ENCODE measurements at regions not wholly inside any gene's neighbourhood (a gene's known extent, or its start where the extent isn't known, plus 50 kb on each side); places are given as distances from the start of the nearest gene placed in this dataset.

DNA sequence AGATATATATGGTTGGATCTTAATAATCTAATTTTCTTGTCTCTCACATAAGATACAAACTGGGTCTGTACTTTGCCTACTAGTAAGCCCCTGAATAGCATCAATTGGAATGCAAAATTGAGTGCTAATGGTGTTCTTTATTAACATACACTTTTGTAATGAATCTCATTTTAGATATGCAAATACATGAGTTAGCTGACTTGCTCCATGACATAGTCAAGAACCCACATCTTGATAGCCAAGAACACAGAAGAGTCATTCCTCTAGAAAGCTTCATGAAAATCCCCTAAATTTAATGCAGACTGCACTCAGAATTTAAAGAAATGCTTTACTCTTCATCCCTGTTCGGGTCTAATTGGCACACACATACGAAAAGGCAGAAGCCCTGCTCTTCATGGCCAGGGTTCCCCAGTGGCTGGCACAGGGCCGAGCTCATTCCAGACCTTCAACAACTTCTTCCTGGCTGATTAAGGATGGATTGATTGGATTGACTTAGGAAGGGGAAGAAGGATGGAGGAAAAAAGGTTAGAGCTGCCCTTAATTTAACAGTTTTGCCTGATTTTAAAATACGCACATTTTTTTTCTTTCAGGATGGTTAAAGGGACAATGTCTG, 431.1 kb upstream of the KLF6 start:
- FAIRE-seq (no peak), DNase-seq (ENCODE audit: low read depth, low spot score) (no peak)
- Histone ChIP-seq H3K4me3 (replicated peaks in 1 of 3; ENCODE audit: insufficient read depth in 1 of 3, low read depth in 1 of 3, low read length in 3 of 3) (no peak overlapping the region), H4K20me1 (replicated peaks; ENCODE audit: control insufficient read depth, extremely low read depth, insufficient read depth, low read length) (no peaks in the 10 kb centered on the region), H3K27me3 (ENCODE audit: control insufficient read depth in 2 of 2, insufficient read depth in 2 of 2, low read length in 2 of 2) (no peaks in the 10 kb centered on the region), H3K9me1 (replicated peaks; ENCODE audit: control insufficient read depth, extremely low read depth, insufficient read depth, low read length) (no peaks in the 10 kb centered on the region), H3K79me2 (ENCODE audit: control insufficient read depth, insufficient read depth, low read length) (no peaks in the 10 kb centered on the region), H3K9me3 (replicated peaks; ENCODE audit: control insufficient read depth, insufficient read depth, low read length) (no peaks in the 10 kb centered on the region), H2AFZ (ENCODE audit: low read depth, low read length) (no peak overlapping the region), H3K9ac (replicated peaks; ENCODE audit: extremely low read depth, insufficient read depth, low read length) (no peak overlapping the region), H3K4me2 (ENCODE audit: insufficient read depth, low read length) (no peak overlapping the region), H3K27ac (ENCODE audit: insufficient read depth, low read depth, low read length) (no peak overlapping the region), H3K36me3 (ENCODE audit: control insufficient read depth in 2 of 2, extremely low read depth in 1 of 2, insufficient read depth in 2 of 2, low read length in 2 of 2) (no peaks in the 10 kb centered on the region), H3K4me1 (ENCODE audit: control insufficient read depth, extremely low read depth, insufficient read depth, low read length) (peaks cover 7% of the 10 kb centered on the region)
- BruUV-seq (replicated peaks) = no TSS peak
- POLR2A ChIA-PET = no interaction called here
- intact Hi-C loops (cut with micrococcal nuclease) = no loop called here
- dilution Hi-C loops (cut with MboI; ENCODE audit: extremely low pct_ligation_motif_present, low sequenced_read_pairs) = no loop called here
- CTCF ChIA-PET = interaction anchor here (1.7 kb wide), 1 partner anchor 18 kb away, joined by 4 read pairs; no protein-coding TSS in a partner anchor
- no peak for TF ChIP-seq FOS (IDR thresholded peaks at IDR 0.05; ENCODE audit: borderline replicate concordance, insufficient read depth, low read length)
- TF ChIP-seq JUN (IDR thresholded peaks at IDR 0.05; ENCODE audit: borderline replicate concordance, insufficient read depth, insufficient read length, low read depth) = no peak
- no peak for TF ChIP-seq EZH2 (IDR thresholded peaks at IDR 0.05; ENCODE audit: borderline replicate concordance, low read depth, low read length, severe bottlenecking)
- no peak for TF ChIP-seq POLR2A (IDR thresholded peaks at IDR 0.05; ENCODE audit: low read depth, low read length)
- no peak for TF ChIP-seq GATA2 (IDR thresholded peaks at IDR 0.05; ENCODE audit: insufficient read depth, insufficient read length, low read depth, low read length)
- TF ChIP-seq MYC (IDR thresholded peaks at IDR 0.05; ENCODE audit: low read depth, low read length) = no peak
- TF ChIP-seq, protein P1, sequence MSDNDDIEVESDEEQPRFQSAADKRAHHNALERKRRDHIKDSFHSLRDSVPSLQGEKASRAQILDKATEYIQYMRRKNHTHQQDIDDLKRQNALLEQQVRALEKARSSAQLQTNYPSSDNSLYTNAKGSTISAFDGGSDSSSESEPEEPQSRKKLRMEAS (IDR thresholded peaks at IDR 0.05; ENCODE audit: insufficient read depth, insufficient read length) = no peak
- TF ChIP-seq POLR2AphosphoS5 (IDR thresholded peaks at IDR 0.05; ENCODE audit: insufficient read depth, low read depth, low read length) = no peak
- TF ChIP-seq, protein P2, sequence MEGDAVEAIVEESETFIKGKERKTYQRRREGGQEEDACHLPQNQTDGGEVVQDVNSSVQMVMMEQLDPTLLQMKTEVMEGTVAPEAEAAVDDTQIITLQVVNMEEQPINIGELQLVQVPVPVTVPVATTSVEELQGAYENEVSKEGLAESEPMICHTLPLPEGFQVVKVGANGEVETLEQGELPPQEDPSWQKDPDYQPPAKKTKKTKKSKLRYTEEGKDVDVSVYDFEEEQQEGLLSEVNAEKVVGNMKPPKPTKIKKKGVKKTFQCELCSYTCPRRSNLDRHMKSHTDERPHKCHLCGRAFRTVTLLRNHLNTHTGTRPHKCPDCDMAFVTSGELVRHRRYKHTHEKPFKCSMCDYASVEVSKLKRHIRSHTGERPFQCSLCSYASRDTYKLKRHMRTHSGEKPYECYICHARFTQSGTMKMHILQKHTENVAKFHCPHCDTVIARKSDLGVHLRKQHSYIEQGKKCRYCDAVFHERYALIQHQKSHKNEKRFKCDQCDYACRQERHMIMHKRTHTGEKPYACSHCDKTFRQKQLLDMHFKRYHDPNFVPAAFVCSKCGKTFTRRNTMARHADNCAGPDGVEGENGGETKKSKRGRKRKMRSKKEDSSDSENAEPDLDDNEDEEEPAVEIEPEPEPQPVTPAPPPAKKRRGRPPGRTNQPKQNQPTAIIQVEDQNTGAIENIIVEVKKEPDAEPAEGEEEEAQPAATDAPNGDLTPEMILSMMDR (IDR thresholded peaks at IDR 0.05; ENCODE audit: extremely low read depth in 1 of 2, insufficient read depth in 1 of 2, low read depth in 1 of 2, low read length in 2 of 2) = no peak
